NK-92 treated with Interleukin-12 subunit alpha and Interleukin-12 subunit beta, amount 100 ng/mL, for 24 hours (cell line): ENCODE measurements at regions not wholly inside any gene's neighbourhood (a gene's known extent, or its start where the extent isn't known, plus 50 kb on each side); places are given as distances from the start of the nearest gene placed in this dataset.
"Not testable (repeated sequence)": the region's sequence is repeated elsewhere in the genome, so short reads cannot be mapped to it uniquely, and the experiment has no call there.

Experiments used
- DNase-seq: peaks from one replicate; lab custom pipeline; 2025; lab: John Stamatoyannopoulos, UW

DNA sequence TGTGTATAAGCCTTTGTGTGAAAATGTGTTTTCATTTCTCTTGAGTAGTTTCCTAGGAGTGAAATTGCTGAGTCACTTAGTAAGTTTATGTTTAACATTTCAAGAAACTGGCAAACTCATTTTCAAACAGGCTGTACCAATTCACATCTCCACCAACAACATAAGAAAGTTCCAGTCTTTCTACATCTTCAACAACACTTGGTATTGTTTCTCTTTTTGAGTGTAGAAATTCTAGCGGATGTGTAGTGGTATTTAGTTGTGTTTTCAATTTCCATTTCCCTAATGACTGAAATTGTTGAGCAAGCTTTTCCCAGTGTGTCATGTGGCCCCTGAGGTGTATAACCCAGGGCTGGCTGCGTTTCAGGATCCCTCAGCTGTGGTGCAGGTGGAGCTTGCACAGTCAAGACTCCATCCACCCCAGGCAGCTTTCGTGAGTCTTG, 258.5 kb downstream of the PDCD6IP start:
- DNase-seq, result no peak

DNA sequence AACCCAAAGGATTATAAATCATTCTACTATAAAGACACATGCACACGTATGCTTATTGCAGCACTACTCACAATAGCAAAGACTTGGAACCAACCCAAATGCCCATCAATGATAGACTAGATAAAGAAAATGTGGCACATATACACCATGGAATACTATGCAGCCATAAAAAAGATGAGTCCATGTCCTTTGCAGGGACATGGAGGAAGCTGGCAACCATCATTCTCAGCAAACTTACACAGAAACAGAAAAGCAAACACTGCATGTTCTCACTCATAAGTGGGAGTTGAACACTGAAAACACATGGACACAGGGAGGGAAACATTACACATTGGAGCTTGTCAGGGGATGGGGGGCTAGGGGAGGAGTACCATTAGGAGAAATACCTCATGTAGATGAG, 262.6 kb downstream of the PDCD6IP start:
- not testable (repeated sequence) for DNase-seq

DNA sequence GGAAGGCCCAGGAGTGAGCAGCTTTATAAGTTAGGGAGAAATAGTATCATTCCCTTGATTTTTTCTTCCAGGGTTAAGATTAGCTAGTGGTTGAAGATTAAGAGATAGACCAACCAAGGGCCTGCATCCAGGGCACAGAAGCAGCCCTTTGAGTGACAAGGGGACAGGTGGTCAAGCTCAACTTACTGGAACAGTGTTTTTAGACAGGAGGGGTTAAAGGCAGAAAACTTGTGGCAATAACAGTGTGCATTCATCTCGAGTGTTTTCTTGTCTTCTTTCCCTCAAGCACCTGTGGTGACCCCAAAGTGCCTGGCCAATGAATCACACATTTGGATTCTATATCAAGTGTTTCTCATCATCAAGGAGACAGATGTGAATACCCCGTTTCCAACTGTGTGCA, 267.5 kb downstream of the PDCD6IP start:
- no peak for DNase-seq

DNA sequence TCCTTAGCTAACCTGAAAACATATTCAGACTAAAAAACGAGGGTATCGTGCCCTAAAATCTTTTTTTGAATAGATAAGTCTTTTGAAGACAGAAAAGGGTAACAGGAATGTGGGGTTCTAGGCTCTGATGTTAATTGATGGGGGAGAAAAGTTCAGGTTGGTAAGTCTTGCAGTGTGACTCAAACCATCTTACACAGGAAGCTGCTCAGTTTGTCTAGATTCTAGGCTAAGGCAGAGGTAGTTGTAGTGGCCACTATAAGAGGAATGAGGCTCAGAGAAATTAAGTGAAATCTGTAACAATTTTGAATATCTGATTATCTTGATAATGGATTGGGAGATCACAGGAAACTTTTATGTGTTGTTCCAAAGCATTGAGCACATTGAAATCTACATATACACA, 267.9 kb downstream of the PDCD6IP start:
- no peak for DNase-seq

DNA sequence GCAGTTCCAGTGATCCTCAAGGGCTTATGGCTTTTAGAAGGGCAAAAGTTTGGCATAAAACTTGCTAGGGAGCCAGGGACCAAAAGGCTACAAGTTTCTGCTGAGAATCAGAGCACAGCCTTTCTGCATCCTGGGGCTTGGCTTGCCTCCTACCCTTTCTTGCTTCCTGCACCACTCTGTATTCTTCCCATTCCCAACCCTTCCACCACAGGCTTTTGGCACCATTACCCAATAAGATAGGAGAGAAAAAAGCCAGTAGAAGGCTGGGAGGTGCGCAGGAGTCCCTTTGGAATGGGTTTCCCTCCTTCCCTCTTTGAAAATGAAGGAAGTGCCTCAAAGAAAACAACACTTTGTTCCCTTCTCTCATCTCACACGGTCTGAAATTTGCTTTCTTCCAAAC, 268.6 kb downstream of the PDCD6IP start:
- no peak for DNase-seq

DNA sequence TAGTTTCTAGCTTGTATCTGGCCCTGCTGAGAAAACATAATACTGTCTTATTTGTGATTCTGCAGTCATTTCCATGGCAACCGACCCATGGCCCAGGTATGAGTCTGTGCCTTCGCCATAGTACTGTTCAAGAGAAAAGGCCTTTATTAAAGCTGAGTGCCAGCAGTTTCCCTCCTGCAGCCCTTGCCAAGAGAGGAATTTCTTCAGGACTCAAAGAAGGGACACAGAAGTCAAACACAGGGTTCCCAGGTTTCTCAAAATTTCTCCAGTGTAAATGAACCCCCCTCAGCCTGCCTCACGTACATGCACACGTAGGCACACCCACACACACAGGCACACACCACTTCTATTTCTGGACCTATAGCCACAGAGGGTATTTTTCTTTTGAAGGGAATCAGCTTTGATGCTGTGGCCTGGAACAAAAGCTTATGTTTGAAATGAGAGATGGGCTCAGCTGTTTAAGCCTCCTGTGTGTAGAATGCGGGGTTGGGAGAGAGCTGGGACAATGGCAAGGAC, 269.2 kb downstream of the PDCD6IP start:
- no peak for DNase-seq

DNA sequence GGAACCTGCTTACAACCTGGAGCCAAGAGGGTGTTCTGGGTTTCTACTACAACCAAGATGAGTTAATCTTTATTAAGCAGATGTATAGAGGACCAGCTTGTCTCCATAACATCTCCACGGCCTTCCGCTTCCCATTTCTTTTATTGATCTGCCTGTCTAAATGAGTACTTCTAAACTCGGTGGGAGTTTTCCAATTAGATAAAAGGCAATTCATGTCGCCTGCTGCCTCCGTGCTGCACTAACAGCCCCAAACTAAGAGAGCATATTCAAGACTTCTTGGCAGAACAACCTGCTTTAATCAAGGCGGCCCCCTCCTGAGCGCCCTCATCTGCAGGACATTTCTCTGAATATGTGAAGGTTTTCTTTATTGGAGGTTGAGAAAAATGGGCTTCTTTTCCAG, 270.1 kb downstream of the PDCD6IP start:
- no peak for DNase-seq

DNA sequence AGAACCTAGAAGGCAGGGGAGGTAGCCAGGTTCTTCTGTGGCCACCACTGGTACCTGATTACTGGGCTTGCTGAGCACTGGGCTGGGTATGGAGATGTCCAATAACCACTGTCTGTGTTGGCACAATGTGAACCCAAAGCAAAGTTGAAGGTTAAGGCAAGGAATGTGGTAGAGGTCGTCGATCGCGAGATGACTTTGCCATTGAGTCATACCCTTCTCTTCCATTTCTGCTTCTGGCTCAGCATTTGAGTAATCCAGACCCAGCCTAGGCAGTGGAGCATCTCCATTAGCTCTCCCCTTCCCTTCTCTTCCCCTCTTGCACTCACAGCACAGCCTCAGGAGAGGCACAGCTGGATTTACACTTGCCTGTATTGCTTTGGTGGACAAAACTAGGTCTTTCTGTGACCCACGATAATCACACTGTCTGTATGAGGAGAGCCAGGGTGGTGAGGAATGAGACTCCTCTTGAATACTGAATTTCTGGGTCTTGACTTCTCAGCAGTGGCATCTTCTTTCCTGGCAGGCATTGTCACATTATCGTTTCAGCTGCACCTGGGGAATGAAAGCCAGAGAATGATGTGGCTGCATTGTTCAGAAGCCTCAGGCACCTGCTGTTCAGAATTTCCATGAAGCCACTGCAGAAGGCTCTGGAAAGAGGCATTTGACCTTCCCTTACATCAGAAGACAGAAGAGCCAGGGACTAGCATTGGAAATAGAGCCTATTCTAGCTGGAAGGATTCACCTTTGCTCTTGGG, 272.6 kb downstream of the PDCD6IP start:
- no peak for DNase-seq

DNA sequence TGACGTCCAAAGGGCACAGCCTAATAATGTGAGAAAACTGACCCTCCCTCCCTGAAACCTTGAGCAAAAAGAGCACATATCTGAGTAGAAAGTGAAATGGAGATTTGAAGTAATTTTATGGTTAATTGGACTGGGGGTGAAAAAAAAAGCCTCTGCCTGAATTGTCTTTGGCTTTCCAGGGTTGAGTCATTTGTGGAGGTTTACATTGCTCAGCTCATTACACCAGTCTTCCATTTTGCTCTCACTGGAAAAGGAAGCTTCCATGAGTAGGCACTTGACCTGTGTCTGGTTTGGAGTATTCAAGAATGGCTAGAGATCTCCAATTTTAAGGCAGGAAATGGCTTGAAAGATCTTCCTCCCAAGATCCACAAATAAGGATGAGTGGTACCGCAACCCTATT, 273.9 kb downstream of the PDCD6IP start:
- no peak for DNase-seq

DNA sequence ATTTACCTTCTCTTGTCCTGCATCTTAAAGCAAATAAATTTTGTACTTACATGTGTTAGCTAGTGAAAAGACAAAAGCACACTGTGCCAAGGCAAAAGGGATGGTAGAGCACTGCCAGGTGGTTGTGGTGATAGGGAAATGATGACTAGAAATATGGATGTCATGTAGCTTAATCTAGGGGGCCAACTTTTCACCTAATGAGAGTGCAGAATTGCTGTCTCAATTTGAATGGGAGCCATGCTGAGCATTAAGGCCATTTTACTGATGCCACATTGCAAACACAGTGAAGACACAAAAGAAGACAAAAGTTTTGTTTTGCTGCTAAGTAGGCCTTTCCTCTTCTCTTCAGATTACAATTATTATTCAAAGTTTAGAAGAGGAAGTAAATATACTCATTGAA, 274.7 kb downstream of the PDCD6IP start:
- DNase-seq, result no peak

DNA sequence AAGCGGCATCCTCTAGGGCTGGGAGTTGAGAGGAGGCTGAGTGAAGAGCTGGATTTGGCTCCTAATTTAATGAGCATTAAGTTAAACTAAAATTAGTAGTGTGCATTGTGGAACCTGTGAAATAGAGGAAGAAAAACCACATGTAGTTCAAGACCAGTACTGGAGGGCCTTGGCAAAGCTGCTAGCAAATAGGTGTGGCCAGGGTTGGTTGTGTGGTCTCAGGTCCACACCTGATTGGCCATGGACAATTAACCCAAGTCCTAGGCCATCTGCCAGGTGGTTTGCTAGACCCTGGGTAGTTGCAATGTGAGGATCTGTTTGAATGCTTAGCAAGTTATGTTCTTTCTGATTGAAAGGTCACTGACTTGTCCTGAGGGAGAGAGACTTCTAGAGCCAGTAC, 275.5 kb downstream of the PDCD6IP start:
- DNase-seq, result no peak

DNA sequence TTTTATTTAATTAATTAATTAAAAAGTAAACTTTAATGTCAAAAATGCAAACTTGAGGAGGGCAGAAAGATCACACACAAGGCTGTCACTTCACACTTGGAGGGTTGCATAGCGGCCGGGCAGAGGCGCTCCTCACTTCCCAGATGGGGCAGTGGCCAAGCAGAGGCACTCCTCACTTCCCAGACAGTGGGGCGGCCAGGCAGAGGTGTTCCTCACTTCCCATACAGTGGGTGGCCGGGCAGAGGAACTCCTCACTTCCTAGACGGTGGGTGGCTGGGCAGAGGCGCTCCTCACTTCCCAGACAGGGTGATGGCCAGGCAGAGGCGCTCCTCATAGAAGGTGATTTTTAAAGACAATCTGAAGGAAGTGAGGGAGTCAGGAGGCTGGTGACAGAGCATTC, 277.5 kb downstream of the PDCD6IP start:
- DNase-seq, result no peak

DNA sequence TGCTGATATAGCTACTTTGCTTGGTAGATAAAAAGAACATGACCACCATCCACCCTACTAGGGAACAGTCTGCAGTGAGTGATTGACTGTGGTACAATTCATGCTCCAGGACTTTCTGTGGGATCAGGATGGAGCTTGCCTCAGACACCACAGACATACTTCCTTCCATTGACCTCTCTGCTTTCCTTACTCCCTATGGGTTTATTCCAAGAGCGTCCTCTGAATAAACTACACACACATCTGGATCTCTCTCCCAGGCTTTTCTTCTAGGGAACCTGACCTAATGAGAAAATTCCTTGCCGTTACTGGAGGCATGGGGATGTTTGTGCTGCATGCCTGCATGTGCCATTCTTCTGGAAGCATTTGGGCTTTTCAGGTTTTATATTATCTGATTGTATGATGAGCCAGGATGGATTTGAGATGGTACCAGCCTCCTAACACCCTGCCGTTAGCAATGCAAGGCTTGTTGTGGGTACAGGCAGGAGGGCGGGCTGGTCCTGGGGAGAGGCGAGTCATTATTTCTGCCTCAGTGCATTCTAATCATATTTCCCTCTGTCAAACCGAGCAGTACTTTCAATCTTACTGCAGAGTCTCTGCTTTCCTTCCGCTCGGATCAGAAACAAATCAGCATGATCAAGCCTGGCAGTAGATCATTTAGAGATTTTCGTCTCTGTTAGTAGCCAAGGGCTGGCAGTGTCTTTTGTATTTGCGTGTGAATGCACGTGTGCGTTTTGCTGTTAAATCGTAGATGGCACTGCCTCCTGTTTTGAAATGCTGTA, 279.2 kb downstream of the PDCD6IP start:
- no peak for DNase-seq

DNA sequence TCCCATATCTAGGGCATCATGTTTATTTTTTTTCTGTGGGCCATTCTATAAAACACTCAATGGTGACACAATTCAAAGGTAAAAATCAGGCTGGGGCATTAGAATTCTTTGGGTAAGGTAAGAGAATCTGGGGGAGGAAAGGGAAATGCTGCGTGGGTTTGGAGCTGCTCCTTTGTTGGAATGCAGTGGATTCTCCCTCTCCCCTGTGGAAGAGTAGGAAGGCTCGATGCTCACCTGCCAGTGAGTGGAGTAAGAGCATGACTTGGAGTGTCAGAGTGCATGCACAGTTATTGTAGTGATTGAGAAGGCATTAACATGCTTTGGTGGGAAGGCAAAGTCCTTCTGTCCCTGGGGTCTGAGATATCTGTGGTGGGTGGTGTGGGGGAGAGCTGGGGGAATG, 280.0 kb downstream of the PDCD6IP start:
- no peak for DNase-seq

DNA sequence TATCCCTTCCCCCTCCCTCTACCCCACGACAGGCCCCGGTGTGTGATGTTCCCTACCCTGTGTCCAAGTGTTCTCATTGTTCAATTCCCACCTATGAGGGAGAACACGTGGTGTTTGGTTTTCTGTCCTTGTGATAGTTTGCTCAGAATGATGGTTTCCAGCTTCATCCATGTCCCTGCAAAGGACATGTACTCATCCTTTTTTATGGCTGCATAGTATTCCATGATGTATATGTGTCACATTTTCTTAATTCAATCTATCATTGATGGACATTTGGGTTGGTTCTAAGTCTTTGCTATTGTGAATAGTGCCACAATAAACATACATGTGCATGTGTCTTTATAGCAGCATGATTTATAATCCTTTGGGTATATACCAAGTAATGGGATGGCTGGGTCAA, 281.4 kb downstream of the PDCD6IP start:
- not testable (repeated sequence) for DNase-seq

DNA sequence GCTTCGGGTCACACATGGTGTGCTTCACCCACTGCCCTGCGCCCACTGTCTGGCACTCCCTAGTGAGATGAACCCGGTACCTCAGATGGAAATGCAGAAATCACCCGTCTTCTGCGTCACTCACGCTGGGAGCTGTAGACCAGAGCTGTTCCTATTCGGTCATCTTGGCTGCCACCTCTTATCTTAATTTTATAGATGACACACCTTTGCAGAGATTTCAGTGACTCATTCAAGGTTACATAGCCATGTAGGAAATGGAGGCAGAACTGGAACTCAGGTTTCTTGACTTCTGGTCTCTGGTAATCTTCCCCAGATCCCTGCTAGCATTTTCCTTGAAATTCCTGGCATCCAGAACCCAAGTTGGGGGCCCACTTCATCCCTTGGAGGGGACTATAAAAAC, 291.9 kb downstream of the PDCD6IP start:
- DNase-seq, result not testable (repeated sequence)

DNA sequence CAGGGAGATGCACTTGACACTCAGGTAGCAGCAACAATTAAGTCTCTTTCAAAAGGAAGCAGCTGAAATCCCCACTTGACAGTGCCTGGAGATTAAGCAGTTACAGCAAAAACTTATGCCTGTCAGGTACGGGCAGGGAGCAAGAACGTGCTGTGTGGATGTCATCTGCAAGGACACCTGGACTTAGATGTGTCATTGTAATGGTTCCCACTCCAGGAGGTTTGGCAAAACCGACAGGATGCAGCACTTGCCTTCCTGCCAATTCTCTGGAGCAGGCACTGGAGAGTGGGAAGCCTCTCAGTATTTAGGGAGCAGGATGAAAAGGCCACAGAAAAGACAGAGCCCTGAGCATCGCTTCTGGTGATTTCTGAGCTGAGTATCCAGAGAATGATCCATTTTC, 292.4 kb downstream of the PDCD6IP start:
- no peak for DNase-seq

DNA sequence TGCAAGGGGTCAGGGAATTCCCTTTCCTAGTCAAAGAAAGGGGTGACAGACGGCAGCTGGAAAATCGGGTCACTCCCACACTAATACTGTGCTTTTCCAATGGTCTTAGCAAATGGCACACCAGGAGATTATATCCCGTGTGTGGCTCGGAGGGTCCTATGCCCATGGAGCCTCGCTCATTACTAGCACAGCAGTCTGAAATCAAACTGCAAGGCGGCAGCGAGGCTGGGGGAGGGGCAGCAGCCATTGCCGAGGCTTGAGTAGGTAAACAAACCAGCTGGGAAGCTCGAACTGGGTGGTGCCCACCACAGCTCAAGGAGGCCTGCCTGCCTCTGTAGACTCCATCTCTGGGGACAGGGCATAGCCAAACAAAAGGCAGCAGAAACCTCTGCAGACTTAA, 295.9 kb downstream of the PDCD6IP start:
- not testable (repeated sequence) for DNase-seq

DNA sequence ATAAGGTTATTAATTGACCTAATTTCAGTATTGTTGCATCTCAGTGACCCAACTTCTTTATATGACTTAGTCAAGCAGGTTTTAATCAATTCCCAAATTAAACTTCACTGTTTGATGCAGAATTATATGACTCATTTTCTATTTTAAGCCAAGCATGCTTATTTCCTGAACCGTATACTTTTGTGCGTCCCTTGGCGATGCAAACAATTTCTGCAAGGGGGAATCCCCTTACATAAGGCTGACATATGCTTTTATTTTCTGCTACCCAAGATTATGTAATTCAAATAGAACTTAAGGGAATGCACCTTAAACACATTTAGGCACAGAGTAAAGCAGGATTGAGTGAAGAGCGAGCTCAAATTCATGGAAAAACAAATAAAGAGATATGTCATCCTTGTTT, 303.9 kb downstream of the PDCD6IP start:
- DNase-seq, result no peak

DNA sequence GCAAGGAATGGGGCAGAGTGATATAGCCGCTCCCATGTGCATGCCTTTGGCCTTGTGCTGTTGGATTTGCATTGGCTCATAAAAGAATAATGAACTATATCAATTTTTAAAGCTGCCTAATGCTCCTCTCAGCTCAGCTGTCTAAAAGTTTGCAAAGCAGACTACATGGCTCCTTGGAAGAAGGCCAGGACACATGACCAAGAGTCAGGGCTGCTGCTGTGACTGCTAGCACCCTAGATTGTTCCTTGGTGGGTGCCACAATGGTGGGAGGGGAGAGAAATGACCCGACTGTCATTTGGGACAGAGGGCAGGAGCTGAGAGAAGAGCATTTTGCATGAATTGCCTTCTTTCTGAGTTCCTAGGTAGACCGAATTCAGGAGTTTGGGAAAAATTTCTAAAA, 307.9 kb downstream of the PDCD6IP start:
- no peak for DNase-seq

DNA sequence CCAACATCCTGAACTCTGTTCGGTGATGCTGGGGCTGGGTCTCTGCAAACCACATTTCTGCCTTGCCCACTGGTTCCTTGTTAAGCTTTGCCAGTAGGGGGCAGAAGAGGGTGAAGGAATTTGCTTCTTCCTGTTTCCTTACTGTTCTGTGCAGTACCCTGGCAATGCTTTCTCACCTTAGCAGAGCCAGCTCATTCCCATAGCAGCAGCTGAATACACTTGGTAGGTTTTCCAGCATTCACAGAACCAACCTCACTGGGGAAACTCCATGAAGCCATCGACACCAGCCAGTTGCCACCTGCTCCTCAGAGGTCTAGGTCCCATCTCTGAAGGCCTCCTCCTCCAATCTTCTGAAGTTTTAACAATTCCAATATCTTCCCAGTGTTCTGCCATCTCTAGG, 308.4 kb downstream of the PDCD6IP start:
- DNase-seq, result no peak

DNA sequence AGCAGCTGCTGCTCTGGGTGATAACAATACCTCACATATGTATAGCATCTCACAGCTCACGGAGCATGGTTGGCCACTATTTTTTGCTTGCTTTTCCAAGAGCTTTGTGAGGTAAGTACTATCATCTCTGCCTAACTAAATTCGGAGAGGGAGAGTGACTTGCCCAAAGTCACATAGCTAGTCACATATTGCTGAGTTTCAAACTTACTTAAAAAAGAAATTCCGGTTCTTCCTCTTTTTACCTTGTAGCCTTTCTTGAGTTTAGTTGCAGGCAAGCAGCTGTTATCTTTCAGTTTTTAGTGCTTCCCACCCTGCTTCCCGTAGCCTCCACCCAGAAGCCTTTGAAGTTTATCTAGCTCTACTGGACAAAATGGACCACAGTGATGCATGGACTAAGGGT, 309.2 kb downstream of the PDCD6IP start:
- DNase-seq, result no peak

DNA sequence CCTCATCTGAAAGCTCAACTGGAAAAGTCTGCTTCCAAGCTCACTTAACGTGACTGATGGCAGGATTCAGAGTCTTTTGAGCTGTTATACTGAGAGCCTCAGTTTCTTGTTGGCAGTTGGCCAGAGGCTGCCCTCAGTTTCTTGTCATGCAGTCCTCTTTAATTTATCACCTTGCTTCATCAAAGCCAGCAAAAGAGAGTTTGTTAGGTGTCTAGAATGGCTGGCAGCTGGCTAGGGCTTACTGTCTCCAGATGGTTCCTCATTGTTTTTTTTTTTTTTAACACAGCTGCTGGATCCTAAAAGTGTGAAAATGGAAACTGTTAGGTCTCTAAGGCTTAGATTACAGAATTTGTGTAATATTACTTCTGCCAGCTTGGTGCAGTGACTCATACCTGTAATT, 310.6 kb downstream of the PDCD6IP start:
- no peak for DNase-seq
